ENCODE measurements at regions not wholly inside any gene's neighbourhood (a gene's known extent, or its start where the extent isn't known, plus 50 kb on each side); places are given as distances from the start of the nearest gene placed in this dataset.

GRCh38 chr18:59988098-59988706, 88.4 kb downstream of the PMAIP1 start:
- Histone ChIP-seq H3K27me3 (ENCODE audit: low read depth) (peaks cover 40% of the 10 kb centered on the region), H3K9me3 (replicated peaks) (no peaks in the 10 kb centered on the region), H3K27ac (replicated peaks) (no peak overlapping the region), H3K4me1 (no peaks in the 10 kb centered on the region), H3K36me3 (no peaks in the 10 kb centered on the region), H3K4me3 (no peak overlapping the region)
- TF ChIP-seq, protein P1, sequence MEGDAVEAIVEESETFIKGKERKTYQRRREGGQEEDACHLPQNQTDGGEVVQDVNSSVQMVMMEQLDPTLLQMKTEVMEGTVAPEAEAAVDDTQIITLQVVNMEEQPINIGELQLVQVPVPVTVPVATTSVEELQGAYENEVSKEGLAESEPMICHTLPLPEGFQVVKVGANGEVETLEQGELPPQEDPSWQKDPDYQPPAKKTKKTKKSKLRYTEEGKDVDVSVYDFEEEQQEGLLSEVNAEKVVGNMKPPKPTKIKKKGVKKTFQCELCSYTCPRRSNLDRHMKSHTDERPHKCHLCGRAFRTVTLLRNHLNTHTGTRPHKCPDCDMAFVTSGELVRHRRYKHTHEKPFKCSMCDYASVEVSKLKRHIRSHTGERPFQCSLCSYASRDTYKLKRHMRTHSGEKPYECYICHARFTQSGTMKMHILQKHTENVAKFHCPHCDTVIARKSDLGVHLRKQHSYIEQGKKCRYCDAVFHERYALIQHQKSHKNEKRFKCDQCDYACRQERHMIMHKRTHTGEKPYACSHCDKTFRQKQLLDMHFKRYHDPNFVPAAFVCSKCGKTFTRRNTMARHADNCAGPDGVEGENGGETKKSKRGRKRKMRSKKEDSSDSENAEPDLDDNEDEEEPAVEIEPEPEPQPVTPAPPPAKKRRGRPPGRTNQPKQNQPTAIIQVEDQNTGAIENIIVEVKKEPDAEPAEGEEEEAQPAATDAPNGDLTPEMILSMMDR (IDR thresholded peaks at IDR 0.05; ENCODE audit: borderline replicate concordance): peak; percentile 92
- no peak for DNase-seq
- intact Hi-C loops (cut with micrococcal nuclease): no loop called here

- Histone ChIP-seq H3K36me3 (no peaks in the 10 kb centered on the region), H3K4me3 (no peak overlapping the region), H3K9me3 (replicated peaks) (no peaks in the 10 kb centered on the region), H3K27me3 (ENCODE audit: low read depth) (peaks cover 30% of the 10 kb centered on the region), H3K4me1 (no peaks in the 10 kb centered on the region), H3K27ac (replicated peaks) (no peak overlapping the region)
- TF ChIP-seq, protein P1 (IDR thresholded peaks at IDR 0.05; ENCODE audit: borderline replicate concordance): no peak
- no peak for DNase-seq
- intact Hi-C loops (cut with micrococcal nuclease): no loop called here
Measured at GRCh38 chr18:59987102-59987501, 87.3 kb downstream of the PMAIP1 start.

DNA sequence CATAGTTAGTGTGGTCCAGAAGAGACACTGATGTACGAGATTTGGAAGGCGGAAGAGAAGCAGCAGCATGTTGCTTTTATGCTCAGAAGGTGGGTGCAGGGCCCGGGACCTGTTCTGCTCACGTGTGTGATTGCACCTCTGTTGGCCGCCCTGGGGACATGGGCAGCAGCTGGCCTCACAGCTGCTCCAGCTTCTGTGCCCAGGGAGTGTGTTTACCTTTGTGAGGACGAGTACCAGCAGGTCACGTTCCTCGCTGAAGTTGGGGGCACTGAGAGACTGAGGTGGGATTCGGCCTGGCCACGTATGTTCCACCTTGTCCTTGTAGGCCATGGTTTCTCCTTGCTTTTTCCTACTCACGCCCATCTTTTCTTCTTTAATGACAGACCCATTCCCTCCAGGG, 86.3 kb downstream of the PMAIP1 start:
- intact Hi-C loops (cut with micrococcal nuclease): no loop called here
- H3K27ac ChIP-seq (replicated peaks): no peak overlapping the region
- H3K36me3 ChIP-seq: no peaks in the 10 kb centered on the region

GRCh38 chr18:59985289-59985688, 85.5 kb downstream of the PMAIP1 start:
- H3K27me3 ChIP-seq (ENCODE audit: low read depth): peaks cover 14% of the 10 kb centered on the region

More for the DNA sequence above, 86.3 kb downstream of the PMAIP1 start:
- peaks cover 20% of the 10 kb centered on the region for H3K27me3 ChIP-seq (ENCODE audit: low read depth)
- H3K4me1 ChIP-seq: no peaks in the 10 kb centered on the region
- no peak overlapping the region for H3K4me3 ChIP-seq
- no peak for DNase-seq
- H3K9me3 ChIP-seq (replicated peaks): no peaks in the 10 kb centered on the region
- TF ChIP-seq, protein P1 (IDR thresholded peaks at IDR 0.05; ENCODE audit: borderline replicate concordance): no peak

GRCh38 chr18:59983506-59983905, 83.7 kb downstream of the PMAIP1 start:
- TF ChIP-seq, protein P1 (IDR thresholded peaks at IDR 0.05; ENCODE audit: borderline replicate concordance): no peak
- peaks cover 1% of the 10 kb centered on the region for H3K27me3 ChIP-seq (ENCODE audit: low read depth)
- no peaks in the 10 kb centered on the region for H3K4me1 ChIP-seq
- no peak for DNase-seq
- no peaks in the 10 kb centered on the region for H3K36me3 ChIP-seq
- no peak overlapping the region for H3K27ac ChIP-seq (replicated peaks)
- intact Hi-C loops (cut with micrococcal nuclease): no loop called here
- no peak overlapping the region for H3K4me3 ChIP-seq
- H3K9me3 ChIP-seq (replicated peaks): no peaks in the 10 kb centered on the region

More at GRCh38 chr18:59985289-59985688, 85.5 kb downstream of the PMAIP1 start:
- H3K4me1 ChIP-seq: no peaks in the 10 kb centered on the region
- H3K4me3 ChIP-seq: no peak overlapping the region
- H3K36me3 ChIP-seq: no peaks in the 10 kb centered on the region
- intact Hi-C loops (cut with micrococcal nuclease): no loop called here
- H3K27ac ChIP-seq (replicated peaks): no peak overlapping the region
- TF ChIP-seq, protein P1 (IDR thresholded peaks at IDR 0.05; ENCODE audit: borderline replicate concordance): no peak
- H3K9me3 ChIP-seq (replicated peaks): no peaks in the 10 kb centered on the region
- no peak for DNase-seq

Measured in left ventricle myocardium inferior (tissue), 1 donor.